ENCODE measurements at regions not wholly inside any gene's neighbourhood (a gene's known extent, or its start where the extent isn't known, plus 50 kb on each side); places are given as distances from the start of the nearest gene placed in this dataset.

DNA sequence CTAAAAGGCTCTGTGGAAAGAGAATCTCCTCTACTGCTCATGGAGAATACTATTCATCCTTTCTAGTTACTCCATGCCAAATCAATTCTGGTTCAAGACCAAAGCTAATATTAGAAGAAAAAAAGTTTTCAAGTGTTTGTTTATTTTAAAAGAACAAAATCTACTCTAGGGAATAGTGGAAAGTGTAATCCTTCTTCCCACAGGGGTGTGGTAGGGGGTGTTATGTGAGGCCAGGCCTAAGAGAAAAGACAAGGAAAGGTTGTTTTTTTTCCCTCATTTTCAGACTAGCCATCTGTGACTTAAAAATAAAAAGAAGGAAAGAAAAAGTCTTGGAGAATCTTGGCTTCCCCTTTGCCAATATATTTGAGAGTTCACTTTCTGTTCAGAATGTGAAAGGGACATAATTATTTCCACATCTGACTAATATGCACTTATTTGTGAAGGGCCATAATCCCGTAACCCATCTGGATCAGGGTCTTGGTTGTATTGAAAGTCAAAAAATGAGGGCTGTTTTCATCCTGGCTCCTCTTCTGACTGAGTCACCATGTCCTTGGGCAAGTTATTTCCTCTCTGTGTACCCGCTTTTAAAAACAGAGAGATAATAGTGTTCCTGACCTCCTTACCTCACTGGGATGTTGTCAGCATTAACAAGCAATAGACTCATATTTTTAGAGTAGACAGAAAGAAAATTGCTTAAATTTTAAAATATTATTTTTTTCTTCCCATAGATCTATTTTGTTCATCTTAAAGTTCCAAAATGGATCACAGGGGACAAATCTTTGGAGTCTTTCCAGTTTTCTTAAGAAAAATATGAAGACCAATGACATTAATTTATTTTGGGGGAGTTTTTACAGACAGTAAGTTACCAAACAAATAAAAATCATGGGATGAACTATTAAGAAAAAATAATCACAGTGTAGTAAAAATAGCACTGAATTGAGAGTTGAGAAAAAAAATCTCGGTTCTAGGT is 233.7 kb downstream of the IBTK start:
- no peak for DNase-seq

DNA sequence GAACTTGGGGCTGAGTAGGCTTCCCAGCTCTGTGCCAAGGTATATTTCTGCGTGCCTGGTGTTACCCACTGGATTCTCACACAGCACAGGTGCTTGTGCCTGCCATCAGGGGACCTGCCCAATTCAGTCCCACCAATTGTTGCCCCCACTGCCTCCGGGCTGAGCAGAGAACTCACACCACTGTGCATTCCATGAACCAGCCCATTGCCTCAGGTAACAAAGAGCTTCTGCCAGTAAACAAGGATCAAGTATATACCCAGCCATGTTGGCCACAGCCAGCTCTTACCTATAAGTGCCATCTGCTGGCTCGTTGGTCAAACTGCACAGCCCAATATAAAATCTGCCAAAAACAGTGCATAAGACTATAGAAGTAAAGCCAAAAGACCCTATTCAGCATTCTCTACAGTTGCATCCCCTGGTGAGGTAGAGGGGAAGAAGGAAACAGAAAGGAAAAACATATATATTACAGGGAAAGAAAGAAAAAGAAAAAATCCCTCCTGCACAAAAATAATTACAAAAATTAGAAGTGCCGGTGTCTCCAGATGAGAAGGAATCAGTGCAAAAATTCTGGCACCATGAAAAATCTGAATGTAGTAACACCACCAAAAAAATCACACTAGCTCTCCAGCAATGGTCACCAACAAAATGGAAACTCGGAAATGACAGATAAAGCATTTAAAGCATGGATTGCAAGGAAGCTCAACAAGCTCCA is 241.4 kb downstream of the IBTK start:
- DNase-seq = no peak

DNA sequence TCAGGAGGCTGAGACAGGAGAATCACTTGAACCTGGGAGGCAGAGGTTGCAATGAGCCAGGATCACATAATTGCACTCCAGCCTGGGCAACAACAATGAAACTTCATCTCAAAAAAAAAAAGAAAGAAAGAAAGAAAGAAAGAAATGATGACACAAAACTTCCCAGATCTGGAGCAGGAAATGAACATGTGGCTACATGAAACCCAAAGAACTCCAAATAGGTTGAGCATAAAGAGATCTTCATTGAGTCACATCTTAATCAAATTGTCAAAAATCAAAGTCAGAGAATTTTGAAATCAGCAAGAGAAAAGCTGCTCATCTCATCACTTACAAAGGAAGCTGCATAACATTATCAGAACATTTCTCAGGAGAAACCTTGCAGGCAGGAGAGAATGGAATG is 247.0 kb downstream of the IBTK start:
- no peak for DNase-seq

DNA sequence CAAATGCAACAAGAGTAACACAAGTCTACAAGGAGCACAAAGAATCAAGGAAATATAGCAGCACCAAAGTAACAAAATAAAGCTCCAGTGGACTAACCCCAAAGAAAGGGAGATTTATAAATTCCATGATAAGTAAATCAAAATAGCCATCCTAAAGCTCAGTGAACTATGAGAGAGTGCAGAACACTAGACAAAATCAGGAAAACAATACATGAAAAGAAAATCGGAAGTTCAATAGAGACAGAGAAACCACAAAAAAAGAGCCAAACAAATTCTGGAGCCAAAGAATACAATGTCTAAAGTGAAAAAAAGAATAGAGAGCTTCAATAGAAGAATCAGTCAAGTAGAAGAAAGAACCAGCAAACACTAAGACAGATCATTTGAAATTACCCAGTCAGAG is 247.3 kb upstream of the TENT5A start:
- no peak for DNase-seq

DNA sequence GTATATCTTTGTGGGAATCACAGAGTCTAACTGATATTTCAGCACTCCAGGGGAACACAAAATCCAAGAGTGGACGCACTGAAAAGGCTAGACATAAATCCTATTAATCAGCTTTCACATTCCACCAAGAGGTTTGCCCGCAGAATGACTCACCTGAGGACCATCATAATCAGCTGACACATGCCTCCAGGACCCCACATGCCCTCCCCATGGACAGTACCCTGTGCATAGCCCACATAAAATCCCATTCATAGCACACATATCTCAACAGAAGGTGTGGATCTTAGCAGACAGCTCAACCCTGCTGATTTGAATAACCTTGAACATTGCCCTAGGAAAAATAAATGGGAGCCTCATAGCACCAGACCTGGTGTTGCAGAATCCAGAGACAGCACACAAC is 246.8 kb upstream of the TENT5A start:
- no peak for DNase-seq

DNA sequence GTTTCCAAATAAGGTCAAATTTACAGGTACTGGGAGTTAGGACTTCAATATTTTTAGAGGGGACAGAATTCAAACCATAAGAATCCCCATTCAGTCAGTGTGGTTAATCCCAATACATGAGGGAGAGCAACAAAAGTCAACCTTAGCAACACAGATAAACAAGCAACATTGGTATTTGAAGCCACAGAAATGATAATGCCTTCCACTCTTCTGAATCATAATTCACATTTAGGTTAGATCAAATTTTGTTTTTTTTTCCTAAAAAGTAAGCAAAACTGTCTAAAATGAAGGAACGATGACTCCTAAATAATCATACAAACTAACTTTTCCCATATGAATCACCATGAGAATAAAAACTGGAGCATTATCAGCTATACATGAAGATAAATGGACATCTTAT is 246.0 kb upstream of the TENT5A start:
- no peak for DNase-seq

DNA sequence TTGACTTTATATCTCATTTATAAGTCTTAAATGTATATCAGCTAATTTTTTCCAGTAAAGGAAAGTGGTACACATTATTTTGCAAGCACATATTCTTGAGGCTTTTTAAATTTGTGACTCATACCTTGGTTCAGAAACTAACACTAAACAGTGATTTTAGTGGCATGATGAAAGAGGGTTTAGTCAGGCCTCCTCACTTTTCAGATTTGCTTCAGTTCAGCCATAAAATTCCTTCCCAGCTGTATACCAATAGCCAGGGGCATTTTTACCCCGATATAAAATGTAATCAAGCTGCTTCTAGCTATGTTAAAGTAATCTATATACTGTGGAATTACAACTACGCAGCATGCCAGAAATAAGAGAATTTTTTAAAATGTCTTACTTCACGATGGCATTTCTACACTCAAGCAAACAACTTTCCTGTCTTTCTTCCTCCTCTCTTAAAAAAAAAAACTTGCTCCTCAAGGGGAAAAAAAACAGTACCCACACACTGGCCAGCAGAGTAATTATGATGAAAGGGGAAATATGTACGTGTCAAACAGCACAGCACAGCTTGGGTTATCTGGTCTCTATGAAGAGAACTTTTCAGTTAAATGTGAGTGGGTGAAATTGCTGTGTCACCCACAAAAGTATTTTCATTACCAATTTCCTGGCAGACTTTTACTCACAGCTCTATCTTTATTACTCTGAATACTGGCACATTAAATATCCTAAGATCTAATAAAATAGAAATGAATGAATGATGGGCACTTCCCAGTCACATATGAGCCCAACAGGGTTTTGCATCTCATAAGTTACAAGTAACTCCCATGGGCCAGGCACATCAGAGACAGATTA is 244.8 kb upstream of the TENT5A start:
- no peak for DNase-seq

DNA sequence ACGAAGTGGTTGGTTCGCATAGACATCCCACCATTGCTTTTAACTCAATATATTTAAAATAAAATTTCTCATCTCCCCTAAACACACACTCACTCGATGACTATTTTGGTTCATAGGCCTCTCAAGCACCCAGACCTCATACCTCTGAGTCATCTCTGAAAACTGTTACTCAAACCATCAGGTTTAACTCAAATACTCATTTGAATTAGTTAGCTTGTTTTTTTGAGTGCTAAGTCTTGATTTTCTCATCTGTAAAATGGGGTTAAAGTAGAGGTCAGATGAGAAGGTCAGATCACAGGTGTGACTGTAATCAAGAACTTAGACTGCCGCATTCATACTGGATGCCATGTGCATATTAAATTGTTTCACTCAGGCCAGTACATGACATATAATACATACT is 243.9 kb upstream of the TENT5A start:
- DNase-seq = no peak

DNA sequence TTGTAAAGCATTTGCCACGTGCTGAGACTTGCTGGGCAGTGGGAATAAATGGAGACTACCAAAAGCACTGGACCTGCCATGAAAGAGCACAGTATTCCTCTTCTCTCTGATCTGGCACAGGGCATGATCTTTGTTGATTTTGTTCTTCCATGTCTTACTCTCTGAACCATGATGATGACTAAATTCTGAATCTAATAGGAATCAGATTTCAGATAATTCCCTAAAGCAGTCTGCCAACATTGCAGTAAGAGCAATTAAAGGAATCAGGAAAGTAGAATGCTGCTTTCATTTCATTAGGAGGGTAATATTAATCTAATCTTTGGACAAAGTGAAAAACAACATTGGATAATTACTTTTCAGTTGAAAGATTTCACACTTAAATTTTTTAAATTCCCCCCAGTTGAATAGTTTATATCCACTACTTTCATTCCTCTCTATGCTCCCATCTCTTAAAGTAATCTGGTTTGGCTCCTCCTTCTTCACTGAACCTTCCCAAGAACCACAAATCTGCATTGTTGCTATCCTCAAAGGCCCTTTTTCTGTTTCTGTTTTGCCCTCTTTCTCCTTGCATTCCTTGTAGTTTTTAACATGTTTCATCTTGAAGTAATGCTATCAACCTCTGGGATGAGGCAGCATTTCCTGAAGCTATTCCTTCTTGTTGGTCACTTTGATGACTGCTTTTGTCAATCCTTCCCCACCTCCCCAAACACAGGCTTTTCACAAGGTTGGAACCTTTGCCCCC is 243.2 kb upstream of the TENT5A start:
- no peak for DNase-seq

DNA sequence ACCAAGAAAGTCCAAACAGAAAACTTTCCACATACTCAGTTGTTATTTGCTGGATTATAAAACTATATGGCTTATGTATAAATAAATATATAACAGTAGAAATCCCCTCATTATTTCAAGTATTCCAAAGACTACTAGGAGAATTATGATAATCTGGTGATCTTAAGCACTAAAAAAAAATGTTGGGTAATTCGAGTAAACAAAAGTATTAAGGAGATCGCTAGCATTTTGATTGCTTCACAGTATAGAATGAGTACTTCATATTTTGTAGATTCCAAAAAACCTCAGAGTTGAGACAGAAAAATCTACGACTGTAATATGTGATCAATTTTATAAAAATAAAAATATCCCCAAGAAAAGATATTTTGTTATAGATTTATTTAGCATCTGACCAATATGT is 236.4 kb upstream of the TENT5A start:
- DNase-seq = no peak

DNA sequence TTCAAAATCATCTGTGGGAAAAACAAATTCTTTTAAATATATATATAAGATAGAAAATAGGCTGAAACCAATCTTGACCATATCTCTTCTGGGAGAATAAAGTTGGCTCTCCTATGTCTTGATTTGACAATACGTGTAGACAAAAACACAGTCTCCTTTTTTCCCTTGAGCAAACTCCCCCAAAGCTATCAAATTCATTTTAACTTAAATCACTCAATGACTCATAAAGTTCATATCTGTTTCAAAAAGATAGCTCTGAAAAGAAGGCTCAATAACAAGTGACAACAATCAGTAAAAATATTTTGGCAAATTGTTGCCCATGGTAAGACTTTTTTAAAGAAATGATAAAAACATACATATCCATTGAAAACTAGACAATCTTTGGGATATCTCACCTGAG is 236.0 kb upstream of the TENT5A start:
- no peak for DNase-seq

DNA sequence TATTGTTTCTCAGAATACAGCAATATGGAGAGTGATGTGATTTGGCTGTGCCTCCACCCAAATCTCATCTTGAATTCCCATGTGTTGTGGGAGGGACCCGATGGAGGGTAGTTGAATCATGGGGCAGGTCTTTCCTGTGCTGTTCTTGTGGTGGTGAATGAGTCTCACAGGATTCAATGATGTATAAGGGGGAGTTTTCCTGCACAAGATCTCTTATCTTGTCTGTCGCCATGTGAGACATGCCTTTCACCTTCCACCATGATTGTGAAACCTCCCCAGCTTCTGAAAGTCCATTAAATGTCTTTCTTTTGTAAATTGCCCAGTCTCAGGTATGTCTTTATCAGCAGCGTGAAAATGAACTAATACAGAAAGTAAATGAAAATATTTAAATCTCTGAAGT is 234.8 kb upstream of the TENT5A start:
- no peak for DNase-seq

DNA sequence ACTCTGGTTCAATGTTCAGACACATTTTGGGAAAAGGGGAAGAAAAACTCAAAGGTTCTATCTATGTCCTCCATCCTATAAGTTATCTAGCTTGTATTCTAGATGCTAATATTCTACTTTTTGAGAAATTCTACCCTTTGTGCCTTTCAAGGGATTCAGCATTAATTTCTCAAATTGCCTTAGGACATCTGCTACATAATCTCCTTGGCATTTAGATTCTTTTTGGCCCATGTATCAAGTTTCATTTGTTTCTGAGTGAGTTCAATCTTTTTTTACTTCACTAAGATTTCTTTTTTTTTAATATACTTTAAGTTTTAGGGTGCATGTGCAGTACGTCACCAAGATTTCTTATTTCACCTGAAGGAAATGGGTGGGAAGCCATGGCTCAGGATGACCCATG is 232.7 kb upstream of the TENT5A start:
- DNase-seq = no peak

DNA sequence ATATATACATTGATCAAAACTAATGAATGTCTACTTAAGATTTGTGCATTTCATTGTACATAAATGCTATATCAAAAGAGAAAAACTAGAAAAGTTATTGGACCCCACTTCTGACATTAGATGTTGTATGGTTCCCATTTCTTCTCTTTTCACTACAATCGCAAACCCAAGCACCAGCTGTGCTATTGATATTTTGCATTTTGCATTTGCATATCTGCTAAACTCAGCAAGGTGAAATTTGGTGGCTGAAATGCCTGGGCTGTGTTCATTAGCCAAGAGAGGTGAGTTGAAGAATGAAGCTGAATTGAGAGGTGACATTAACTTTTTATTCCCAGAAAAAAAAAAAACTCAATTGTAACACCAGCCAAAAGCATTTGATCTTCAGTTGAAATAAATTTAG is 232.1 kb upstream of the TENT5A start:
- DNase-seq = no peak

DNA sequence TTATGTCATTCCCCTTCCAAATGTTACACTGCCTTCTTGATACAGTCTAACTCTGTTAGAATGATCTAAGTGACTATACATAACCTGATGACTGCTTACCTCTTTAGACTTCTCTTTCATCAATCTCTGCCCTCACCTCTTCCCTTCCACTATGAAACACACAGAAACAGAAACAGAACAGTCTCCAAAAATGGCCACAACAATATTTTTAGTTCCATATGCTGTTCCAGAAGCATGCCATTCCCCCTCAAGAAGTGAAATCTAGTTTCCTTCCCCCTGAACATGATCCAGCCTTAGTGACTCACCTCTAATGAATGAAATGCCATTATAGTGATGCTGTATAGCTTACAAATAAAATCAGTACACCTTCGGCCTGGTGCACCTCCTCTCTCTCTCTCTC is 229.3 kb upstream of the TENT5A start:
- DNase-seq = no peak

DNA sequence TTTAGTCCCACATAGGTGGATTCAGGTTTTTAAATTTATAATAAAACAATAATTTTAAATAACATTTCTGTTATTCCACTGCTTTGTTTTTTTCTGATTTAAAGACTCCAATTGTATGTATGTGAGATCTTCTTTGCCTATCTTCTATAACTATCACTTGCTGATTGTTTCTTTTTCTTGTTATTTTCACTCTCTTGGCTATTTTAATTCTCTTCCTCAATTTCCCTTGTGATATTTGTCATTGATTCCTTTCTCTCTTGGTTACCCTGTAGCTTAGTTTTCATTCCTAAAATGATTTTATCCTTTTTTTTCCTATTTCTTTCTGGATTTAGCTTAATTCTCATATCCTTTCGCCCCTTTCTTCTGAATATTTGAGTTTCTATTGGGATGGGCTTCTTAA is 227.3 kb upstream of the TENT5A start:
- no peak for DNase-seq

DNA sequence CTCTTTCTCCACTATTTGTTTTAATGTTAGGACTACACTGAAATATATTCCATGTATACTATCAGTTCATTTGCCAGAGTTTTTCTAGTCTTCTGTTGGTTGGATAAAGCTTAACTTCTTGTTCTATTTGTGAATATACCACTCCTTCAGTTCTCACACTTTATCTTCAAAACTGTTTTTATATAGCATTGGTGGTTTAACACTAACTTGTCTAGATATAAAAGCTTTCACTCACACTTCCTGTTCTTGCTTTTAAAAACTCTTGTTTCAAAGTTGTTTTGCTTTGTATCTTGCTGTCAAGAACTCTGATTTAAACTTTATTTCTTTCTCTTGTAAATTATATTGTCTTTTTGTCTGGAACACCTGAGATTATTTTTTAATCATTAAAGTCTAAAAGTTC is 226.8 kb upstream of the TENT5A start:
- DNase-seq = no peak

DNA sequence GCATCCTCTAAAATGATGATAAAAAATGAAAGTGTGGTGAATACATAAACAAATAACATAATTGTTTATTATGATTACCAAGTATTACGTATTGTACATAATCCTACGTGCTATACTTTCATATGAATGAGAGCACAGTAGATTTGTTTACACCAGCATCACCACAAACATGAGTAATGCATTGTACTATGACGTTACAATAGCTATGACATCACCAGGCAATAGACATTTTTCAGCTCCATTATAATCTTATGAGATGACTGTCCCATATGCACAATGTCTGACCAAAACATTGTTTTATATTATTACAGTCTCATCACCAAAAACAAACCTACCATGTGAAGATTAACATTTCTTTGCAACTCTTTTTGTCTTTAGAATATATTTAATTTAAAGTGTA is 225.7 kb upstream of the TENT5A start:
- DNase-seq = no peak

DNA sequence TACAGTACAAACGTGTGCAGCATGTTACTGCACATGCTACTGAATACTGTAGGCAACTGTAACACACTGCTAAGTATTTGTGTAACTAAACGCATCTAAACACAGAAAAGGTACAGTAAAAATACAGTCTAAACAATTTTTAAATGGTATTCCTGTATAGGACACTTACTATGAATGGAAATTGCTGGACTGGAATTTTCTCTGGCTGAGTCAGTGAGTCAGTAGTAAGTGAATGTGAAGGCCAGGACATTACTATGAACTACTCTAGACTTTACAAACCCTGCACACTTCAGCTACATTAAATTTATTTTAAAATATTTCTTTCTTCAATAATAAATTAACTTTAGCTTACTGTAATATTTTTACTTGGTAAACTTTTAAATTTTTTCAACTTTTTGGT is 225.0 kb upstream of the TENT5A start:
- DNase-seq = no peak

DNA sequence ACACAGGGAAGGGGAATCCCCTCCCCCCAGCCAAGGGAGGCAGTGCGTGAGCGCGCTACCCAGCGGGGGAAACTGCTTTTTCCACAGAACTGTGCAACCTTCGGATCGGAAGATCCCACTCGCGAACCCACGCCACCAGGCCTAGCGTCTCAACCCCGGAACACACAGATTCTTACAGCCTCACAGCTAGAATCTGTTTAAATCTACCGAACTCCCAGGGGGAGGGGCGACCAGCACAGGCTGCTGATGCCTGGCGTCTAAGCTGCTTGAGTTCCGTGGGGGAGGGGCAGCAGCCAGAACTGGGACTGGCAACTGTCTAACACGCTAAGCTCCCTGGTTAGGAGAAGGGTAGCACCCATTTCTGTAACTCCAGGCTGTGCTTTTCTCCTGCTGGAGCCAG is 217.3 kb upstream of the TENT5A start:
- DNase-seq = no peak

DNA sequence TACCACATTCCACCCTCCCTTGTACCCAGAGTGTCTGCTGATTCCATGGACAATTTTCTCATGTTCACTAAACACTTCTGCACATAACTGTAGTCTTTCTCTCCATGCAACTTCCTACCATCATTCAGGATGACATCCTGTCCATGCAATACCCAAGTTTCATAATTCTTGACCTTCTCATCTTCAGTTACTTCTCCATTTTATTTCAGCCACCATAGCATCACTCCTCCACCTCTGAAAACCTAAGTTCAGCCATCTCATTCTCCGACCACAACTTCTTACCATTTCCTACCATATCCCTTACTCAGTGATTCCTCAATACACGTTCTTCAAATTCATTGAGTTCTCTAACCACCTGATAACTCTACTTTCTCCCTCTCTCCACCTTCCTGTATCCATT is 216.5 kb upstream of the TENT5A start:
- DNase-seq = no peak

DNA sequence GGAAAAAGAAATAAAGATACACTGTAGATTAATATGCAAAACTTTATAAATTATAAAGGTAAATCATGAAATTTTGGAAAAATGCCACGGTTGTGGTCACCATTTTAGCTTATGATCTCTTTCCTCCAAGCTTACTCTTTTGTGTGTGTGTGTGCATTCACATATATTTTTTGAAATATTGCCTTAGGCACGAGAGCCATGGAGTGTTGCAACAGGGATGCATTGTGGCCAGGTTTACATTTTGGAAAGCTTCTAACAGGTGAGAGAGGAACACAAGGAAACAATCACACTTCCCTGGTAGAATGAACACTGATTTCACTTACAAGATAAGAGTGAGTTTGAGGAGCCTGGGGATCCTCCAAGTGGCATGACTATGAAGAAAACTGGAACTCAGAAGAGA is 214.5 kb upstream of the TENT5A start:
- DNase-seq = no peak

DNA sequence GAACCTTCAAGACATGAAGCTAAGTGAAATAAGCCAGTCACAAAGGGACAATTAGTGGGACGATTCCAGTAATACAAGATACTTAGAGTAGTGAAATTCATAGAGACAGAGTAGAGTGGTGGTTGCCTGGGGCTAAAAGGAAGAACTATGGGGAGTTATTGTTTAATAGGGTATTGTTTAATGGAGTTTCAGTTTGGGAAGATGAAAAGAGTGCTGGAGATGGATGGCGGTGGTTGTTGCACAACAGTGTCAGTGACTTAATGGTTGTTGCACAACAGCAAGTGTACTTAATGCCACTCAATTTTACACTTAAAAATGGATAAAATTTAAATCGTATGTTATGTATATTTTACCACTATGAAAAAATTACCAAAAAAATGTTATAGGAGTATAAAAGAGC is 209.7 kb upstream of the TENT5A start:
- no peak for DNase-seq
